ENCODE measurements at regions not wholly inside any gene's neighbourhood (a gene's known extent, or its start where the extent isn't known, plus 50 kb on each side); places are given as distances from the start of the nearest gene placed in this dataset.

- TF ChIP-seq, protein P1, sequence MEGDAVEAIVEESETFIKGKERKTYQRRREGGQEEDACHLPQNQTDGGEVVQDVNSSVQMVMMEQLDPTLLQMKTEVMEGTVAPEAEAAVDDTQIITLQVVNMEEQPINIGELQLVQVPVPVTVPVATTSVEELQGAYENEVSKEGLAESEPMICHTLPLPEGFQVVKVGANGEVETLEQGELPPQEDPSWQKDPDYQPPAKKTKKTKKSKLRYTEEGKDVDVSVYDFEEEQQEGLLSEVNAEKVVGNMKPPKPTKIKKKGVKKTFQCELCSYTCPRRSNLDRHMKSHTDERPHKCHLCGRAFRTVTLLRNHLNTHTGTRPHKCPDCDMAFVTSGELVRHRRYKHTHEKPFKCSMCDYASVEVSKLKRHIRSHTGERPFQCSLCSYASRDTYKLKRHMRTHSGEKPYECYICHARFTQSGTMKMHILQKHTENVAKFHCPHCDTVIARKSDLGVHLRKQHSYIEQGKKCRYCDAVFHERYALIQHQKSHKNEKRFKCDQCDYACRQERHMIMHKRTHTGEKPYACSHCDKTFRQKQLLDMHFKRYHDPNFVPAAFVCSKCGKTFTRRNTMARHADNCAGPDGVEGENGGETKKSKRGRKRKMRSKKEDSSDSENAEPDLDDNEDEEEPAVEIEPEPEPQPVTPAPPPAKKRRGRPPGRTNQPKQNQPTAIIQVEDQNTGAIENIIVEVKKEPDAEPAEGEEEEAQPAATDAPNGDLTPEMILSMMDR (IDR thresholded peaks at IDR 0.05; ENCODE audit: low read depth, low read length, poor library complexity, severe bottlenecking), result no peak
- TF ChIP-seq EZH2phosphoT487 (IDR thresholded peaks at IDR 0.05; ENCODE audit: borderline replicate concordance, low read length), result no peak
These were observed 212.2 kb downstream of the C9orf50 start for GRCh38 chr9:129408535-129409215.

Data from DOHH2 (cell line).